NCI-H2107 treated with DMSO at 0.1 percent for 48 hours (cell line): ENCODE measurements at regions not wholly inside any gene's neighbourhood (a gene's known extent, or its start where the extent isn't known, plus 50 kb on each side); places are given as distances from the start of the nearest gene placed in this dataset.

Source experiments
- DNase-seq: peaks from one replicate; lab custom pipeline; 2025; ENCODE audit not compliant: unreplicated experiment; lab: John Stamatoyannopoulos, UW

DNA sequence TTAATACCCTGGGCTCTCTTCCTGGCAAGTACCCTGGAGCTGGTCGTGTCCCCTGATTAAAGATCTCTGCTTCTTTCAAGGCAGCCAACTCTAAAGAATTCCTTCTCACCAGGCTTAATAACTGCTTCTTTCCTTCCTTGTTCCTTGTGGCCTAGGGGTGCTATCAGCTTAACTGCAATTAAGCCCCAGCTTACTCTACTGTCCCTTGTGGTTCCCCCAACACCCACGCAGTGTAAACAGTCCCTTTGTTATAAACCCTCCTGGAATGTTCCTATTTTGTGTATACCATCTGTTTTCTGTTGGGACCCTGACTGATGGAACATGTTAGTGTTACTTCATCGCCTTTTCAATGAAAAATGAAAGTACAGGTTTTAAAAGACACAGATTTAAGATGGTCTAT lies 126.4 kb upstream of the KIRREL3 start:
- DNase-seq, result no peak

GRCh38 chr11:127119356-127119755 lies 118.8 kb upstream of the KIRREL3 start:
- no peak for DNase-seq

DNA sequence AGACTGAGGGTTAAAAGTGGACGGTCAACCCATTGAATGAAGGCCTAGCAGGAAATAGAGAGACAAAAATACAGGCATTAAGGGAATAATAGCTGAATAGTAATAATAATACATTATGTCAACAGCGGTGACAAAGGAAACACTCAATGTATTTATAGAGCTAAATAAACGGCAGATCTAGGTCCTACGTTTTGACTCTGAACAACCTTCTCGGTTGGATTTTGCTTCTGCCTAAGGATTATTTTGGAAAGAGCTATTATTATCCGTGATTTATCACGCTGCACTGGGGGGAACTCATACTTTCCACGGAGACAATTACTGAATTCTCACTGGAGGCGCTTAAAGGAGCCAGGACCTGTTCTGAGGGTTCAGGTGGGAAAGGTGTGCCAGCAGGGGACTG lies 118.2 kb upstream of the KIRREL3 start:
- no peak for DNase-seq

DNA sequence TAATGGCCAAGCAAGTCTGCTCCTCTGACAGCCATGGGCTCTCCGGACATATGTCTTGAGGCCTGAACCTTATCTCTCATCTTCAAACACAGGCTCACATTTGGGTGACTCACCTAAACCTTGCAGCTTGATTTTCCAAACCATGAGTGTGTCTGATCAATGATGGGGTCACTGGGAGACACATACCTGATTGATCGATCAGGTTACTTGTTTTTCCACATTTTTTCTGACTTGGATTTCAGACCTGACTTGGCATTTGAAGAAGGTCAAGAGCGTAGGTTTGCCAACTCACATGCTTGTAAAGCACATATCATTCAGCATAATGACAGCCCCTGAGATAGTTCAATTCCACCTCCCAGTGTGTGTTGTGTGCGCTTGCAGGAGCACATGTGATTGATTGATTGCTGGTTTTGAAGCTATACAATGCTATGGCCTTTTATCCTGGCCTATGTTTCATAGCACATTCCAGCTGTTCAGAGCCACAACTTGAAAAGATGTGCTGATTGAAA lies 116.7 kb upstream of the KIRREL3 start:
- DNase-seq, result no peak

- no peak for DNase-seq
These were observed 115.3 kb upstream of the KIRREL3 start for GRCh38 chr11:127115844-127116243.

GRCh38 chr11:127114035-127114434 lies 113.5 kb upstream of the KIRREL3 start:
- DNase-seq, result no peak

DNA sequence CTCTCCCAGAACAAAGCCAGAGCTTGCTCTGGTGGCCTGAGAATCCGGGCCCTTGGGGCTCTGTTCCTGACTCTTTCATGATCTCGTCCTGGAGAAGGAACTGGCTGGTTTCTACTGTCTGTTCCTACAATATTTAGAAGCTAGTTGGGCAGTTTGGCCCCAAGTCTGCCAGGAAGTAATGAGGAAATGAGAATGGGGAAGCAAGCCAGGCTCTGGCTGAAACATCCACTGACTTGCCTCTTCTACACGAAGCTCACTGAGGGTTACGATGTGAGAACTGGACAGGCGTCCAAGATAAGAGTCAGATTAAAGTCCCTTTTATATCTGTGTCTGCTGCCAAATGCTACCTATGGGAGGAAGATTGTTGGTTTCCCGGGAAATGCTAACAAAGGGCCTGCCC lies 110.0 kb upstream of the KIRREL3 start:
- DNase-seq, result no peak

DNA sequence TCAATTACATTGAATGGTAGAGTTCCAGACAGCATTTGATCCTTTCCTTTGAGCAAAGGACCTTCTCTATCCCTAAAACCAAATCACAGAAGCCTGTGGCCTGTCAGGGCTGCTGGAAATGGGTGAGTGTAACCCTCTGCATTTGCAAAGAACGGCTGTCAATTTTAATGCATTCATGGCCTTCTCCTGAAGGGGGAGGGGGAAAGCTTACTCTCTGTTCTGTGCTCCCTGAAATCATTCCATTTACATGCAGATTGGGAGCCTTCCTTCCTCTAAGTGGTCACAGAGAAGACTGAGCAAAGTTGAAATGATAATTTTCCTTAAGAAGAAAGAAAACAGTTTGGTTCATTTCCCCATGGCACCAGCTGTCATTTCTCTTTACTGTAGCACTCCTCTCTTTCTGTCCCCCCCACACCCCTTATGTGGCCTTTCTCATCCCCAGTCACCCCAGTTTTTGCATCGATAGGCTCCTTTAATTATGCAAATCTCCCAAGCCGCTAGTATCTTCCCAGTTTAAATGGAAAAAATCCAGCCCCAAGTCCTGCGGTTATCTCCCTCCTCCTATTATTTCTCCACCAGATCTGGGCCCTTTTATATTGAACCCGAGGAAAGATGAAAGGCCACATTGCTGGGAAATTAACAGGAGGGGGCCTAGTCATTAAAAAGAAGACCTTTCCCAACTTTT lies 109.4 kb upstream of the KIRREL3 start:
- DNase-seq, result no peak

GRCh38 chr11:127108838-127109237 lies 108.3 kb upstream of the KIRREL3 start:
- no peak for DNase-seq

DNA sequence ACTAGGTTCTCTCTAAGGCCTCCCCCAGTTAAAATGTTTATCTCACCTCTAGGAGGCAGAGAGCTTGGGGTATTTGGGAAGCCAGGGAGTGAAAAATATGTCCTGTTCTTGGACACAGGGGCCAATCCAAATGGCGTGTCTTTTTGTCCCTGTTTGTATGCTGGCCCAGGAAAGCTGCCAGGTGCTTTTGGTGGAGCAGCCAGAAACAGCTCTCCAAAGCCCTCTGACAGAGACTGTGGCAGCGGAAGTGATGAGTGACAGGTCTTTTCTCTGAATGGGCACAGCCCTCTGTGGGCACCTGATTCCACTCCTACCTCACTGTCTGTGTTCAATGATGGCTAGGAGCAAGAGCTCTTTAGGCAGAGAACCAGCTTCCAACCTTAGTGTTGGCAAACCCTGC lies 106.4 kb upstream of the KIRREL3 start:
- peak; percentile 68 for DNase-seq

- peak; percentile 96 for DNase-seq
These were observed 105.3 kb upstream of the KIRREL3 start for GRCh38 chr11:127105593-127106541.

- no peak for DNase-seq
These were observed 103.2 kb upstream of the KIRREL3 start for GRCh38 chr11:127103586-127104388.

GRCh38 chr11:127098684-127099083 lies 98.1 kb upstream of the KIRREL3 start:
- DNase-seq, result no peak

DNA sequence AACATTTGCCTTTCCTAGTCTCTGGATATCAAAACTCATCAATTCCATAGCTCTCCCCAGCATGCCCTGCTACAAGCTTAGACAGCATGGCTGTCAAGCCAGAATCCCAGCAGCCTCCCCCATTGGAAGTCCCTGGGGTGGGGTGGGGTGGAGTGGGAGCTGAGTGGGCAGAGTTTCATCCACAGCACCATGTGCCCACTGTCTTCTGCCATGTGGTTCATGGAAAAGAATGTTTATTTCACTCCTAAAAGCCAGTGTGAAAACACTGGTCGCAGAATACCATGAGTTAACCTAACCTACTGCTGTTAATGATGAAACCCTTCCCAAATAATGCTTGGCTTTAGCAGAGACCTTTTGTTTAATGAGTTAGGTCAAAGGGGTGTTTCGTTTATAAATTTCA lies 80.2 kb upstream of the KIRREL3 start:
- no peak for DNase-seq

GRCh38 chr11:127075758-127076157 lies 75.2 kb upstream of the KIRREL3 start:
- no peak for DNase-seq

- peak; percentile 73 for DNase-seq
These were observed 73.7 kb upstream of the KIRREL3 start for GRCh38 chr11:127074151-127074761.

GRCh38 chr11:127073621-127074020 lies 73.1 kb upstream of the KIRREL3 start:
- DNase-seq, result no peak

- peak; percentile 51 for DNase-seq
These were observed 71.0 kb upstream of the KIRREL3 start for GRCh38 chr11:127071606-127072005.

- DNase-seq, result no peak
These were observed 70.2 kb upstream of the KIRREL3 start for GRCh38 chr11:127070808-127071207.

DNA sequence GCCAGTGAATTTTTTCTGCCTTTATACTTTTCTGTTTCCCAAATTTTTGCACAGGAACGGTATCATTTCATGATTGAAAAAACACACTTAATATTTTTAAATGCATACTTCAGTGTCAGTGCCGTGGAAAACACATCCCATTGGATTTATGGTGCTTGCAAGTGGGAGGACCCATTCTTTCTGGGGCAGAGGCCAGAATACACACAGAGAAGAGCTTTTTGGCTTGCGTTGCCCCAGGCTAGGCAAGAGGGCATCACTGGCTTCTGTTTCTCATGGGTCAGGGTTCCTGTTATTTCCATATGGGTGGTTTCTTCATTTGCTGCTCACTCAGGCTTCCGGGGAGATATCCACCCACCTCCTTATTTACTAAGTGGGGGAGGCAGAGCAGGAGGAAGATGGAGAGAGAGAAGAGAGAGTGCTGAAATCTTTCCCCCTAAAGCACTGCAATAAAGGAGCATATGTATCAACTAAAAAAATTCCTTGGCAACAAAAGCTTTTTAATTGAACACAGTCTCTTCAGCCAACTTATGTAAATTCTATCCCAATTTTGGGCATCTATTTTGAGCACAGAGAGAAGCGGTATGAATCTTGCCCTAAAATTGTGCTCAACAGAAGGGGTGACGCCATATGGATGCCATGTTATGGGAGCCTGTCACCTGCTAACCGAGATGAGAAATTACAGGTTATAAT lies 66.0 kb upstream of the KIRREL3 start:
- DNase-seq, result no peak
